Uterus (tissue), 3 donors: ENCODE measurements at regions not wholly inside any gene's neighbourhood (a gene's known extent, or its start where the extent isn't known, plus 50 kb on each side); places are given as distances from the start of the nearest gene placed in this dataset.

Source experiments
- DNase-seq, 2 donors: peaks; one replicate each; pipeline ENCODE4 v3.0.0-alpha.2; 2019 to 2020
- H3K27ac ChIP-seq, 2 donors: fragments of 200-600 bp; sonication (generic); 1 replicate in 1 of 2; 2 replicates in 1 of 2; pipeline ENCODE4 v1.5.1; 2016 to 2018
- H3K27me3 ChIP-seq, 2 donors: fragments of 200-600 bp; sonication (generic); one replicate each; pipeline ENCODE4 v1.5.1; 2018 to 2019; ENCODE audit warnings: control low read depth in 1 of 2
- H3K36me3 ChIP-seq, 2 donors: fragments of 200-600 bp; sonication (generic); one replicate each; pipeline ENCODE4 v1.5.1; 2019; ENCODE audit warnings: control low read depth in 1 of 2
- H3K4me1 ChIP-seq, 2 donors: fragments of 200-600 bp; sonication (generic); one replicate each; pipeline ENCODE4 v1.5.1; 2018 to 2019; ENCODE audit warnings: control low read depth in 1 of 2
- H3K4me3 ChIP-seq, 2 donors: fragments of 200-600 bp; sonication (generic); 1 replicate in 1 of 2; 2 replicates in 1 of 2; pipeline ENCODE4 v1.5.1; 2018 to 2019; ENCODE audit warnings: mild to moderate bottlenecking in 1 of 2
- H3K9me3 ChIP-seq, 2 donors: fragments of 200-600 bp; sonication (generic); one replicate each; pipeline ENCODE4 v1.5.1; 2019; ENCODE audit warnings: control low read depth in 1 of 2
- POLR2A ChIP-seq, 2 donors: fragments of 450-650 bp; IDR thresholded peaks; one replicate each; pipeline ENCODE4 v1.6.1; 2016; ENCODE audit warnings: antibody characterized with exemption in 2 of 2, mild to moderate bottlenecking in 1 of 2, moderate library complexity in 1 of 2
- intact Hi-C: fragments of 100-400 bp; cut with DNase I; formaldehyde crosslinking; loops from one replicate; pipeline ENCODE4 v1.15.1; 2023; ENCODE audit warnings: low total_unique reads
- TF ChIP-seq, protein P1 (sequence below), 4 experiments: fragments of 200-600 bp in 2 of 4; fragments of 450-650 bp in 2 of 4; sonication (generic) in 2 of 4; IDR thresholded peaks; one replicate each; pipeline ENCODE4 v1.5.1; 2016 to 2019; ENCODE audit warnings: antibody characterized with exemption in 4 of 4, mild to moderate bottlenecking in 2 of 4, moderate library complexity in 1 of 4
- donor health status: DM: yes; HTN: yes; CAD: no.

DNA sequence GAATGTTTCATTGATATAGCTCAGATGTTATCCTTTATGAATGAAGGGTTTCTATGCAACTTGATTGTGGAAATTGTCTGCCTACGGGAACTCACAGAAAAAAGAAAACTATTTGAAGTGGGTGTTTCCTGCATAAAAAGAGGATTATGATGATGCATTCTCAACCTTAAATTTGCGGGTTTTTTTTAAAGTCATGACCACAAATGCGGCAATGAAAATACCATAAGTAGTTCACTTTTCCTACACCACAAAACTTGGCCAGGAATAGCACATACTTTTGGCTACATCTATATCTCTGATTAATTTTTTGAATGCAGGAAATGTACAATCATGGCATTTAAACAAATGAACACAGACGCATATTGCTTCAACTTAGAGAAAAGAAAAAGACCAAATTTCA lies 754.7 kb downstream of the DTWD2 start:
- Histone ChIP-seq H3K9me3 (no peaks in the 10 kb centered on the region), H3K27me3 (no peaks in the 10 kb centered on the region), H3K4me3 (no peak overlapping the region), H3K36me3 (no peaks in the 10 kb centered on the region), H3K4me1 (no peaks in the 10 kb centered on the region), H3K27ac (no peak overlapping the region)
- intact Hi-C loops: no loop called here
- TF ChIP-seq, protein P1, sequence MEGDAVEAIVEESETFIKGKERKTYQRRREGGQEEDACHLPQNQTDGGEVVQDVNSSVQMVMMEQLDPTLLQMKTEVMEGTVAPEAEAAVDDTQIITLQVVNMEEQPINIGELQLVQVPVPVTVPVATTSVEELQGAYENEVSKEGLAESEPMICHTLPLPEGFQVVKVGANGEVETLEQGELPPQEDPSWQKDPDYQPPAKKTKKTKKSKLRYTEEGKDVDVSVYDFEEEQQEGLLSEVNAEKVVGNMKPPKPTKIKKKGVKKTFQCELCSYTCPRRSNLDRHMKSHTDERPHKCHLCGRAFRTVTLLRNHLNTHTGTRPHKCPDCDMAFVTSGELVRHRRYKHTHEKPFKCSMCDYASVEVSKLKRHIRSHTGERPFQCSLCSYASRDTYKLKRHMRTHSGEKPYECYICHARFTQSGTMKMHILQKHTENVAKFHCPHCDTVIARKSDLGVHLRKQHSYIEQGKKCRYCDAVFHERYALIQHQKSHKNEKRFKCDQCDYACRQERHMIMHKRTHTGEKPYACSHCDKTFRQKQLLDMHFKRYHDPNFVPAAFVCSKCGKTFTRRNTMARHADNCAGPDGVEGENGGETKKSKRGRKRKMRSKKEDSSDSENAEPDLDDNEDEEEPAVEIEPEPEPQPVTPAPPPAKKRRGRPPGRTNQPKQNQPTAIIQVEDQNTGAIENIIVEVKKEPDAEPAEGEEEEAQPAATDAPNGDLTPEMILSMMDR (IDR thresholded peaks at IDR 0.05): no peak
- no peak for TF ChIP-seq POLR2A (IDR thresholded peaks at IDR 0.05)
- no peak for DNase-seq

DNA sequence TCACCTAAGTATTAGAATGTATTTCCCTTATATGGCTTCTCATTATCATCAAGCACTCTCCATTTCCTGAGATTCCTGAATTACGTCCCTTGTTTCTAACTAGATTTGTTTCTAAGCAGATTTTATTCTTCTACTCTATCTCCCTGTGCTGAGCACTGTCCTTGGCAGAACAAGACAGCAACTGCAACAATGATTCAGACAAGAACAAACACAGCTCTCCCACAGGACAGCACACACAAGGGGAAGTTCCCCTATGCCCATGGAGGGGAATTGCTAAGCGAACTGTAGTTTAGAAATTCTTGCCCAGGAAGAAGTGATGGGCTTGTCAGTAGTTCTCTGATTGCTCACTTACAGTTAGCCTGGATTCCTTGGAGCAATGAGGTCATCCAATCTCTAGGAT lies 759.9 kb downstream of the DTWD2 start:
- no peak for DNase-seq
- TF ChIP-seq POLR2A (IDR thresholded peaks at IDR 0.05): no peak
- TF ChIP-seq, protein P1 (IDR thresholded peaks at IDR 0.05): no peak
- no peaks in the 10 kb centered on the region for H3K36me3 ChIP-seq
- no peak overlapping the region for H3K27ac ChIP-seq
- no peak overlapping the region for H3K4me3 ChIP-seq
- H3K4me1 ChIP-seq: no peaks in the 10 kb centered on the region
- intact Hi-C loops: no loop called here
- H3K9me3 ChIP-seq: no peaks in the 10 kb centered on the region
- H3K27me3 ChIP-seq: no peaks in the 10 kb centered on the region

DNA sequence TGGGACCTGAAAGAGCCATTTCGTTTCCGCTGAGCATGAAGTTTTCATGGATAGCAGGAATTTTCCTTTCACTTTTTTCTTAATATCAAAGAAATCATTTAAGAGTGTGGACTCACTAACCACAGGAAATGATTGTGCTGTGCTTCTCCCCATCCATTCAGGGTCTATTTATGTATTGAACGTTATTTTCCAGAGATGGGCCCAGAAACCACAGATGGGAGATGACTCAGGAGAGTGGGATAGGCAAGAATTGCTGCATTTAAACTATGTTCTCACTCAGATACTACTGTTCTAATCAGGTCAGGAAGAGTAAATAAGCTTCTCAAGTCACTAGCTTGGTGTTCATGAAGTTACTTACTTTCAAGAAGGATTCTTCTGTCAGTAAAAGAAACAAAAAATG lies 763.8 kb downstream of the DTWD2 start:
- H3K4me3 ChIP-seq: no peak overlapping the region
- H3K27ac ChIP-seq: no peak overlapping the region
- TF ChIP-seq, protein P1 (IDR thresholded peaks at IDR 0.05): no peak
- TF ChIP-seq POLR2A (IDR thresholded peaks at IDR 0.05): no peak
- H3K4me1 ChIP-seq: no peaks in the 10 kb centered on the region
- DNase-seq: no peak
- intact Hi-C loops: no loop called here
- H3K27me3 ChIP-seq: no peaks in the 10 kb centered on the region
- H3K36me3 ChIP-seq: no peaks in the 10 kb centered on the region
- no peaks in the 10 kb centered on the region for H3K9me3 ChIP-seq

DNA sequence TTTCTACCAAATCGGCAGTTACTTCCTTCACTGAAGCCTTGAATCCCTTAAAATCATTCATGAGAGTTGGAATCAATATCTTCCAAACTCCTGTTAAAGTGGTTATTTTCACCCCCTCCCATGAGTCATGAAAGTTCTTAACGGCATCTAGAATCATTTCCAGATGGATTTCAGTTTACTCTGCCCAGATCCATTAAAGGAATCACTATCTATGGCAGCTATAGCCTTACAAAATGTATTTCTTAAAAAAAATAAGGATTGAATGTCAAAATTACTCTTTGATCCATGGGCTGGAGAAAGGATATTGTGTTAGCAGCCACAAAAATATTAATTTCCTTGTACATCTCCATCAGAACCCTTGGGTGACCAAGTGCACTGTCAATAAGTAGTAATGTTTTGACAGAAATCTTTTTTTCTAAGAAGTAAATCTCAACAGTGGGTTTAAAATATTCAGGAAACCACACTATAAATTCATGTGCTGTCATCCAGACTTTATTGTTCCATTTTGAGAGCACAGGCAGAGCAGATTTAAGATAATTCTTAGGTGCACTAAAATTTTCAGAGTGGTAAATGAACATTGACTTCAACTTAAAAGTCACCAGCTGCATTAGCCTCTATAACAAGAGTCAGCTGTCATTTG lies 767.7 kb downstream of the DTWD2 start:
- TF ChIP-seq, protein P1 (IDR thresholded peaks at IDR 0.05): no peak
- no peak for TF ChIP-seq POLR2A (IDR thresholded peaks at IDR 0.05)
- Histone ChIP-seq H3K36me3 (no peaks in the 10 kb centered on the region), H3K9me3 (no peaks in the 10 kb centered on the region), H3K27me3 (no peaks in the 10 kb centered on the region), H3K27ac (no peak overlapping the region), H3K4me1 (no peaks in the 10 kb centered on the region), H3K4me3 (no peak overlapping the region)
- no peak for DNase-seq
- intact Hi-C loops: no loop called here

DNA sequence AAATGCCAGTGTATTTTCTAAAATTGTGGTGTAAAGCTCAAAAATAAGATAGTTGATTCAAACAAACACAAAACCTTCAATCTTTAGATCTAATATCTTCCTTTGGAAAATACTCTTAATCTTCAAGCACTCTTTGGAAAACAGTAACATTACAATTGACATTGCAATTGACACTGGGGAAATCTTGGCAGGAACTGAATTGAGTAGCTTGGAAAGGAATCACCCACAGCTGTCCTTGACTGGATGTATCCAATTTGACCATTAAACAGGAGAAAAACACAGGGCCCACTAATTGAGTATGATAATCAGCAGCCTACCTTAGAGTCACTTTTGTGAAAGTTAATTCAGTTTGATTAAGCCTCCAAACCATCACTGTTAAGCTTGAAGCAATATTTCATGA lies 776.7 kb downstream of the DTWD2 start:
- H3K9me3 ChIP-seq: no peaks in the 10 kb centered on the region
- DNase-seq: no peak
- TF ChIP-seq, protein P1 (IDR thresholded peaks at IDR 0.05): no peak
- no peak for TF ChIP-seq POLR2A (IDR thresholded peaks at IDR 0.05)
- no peaks in the 10 kb centered on the region for H3K27me3 ChIP-seq
- no peaks in the 10 kb centered on the region for H3K36me3 ChIP-seq
- H3K4me1 ChIP-seq: no peaks in the 10 kb centered on the region
- no peak overlapping the region for H3K27ac ChIP-seq
- intact Hi-C loops: no loop called here
- H3K4me3 ChIP-seq: no peak overlapping the region
